ENCODE measurements at regions not wholly inside any gene's neighbourhood (a gene's known extent, or its start where the extent isn't known, plus 50 kb on each side); places are given as distances from the start of the nearest gene placed in this dataset.
"Not testable (repeated sequence)": the region's sequence is repeated elsewhere in the genome, so short reads cannot be mapped to it uniquely, and the experiment has no call there.

- Histone ChIP-seq H3K27me3 (ENCODE audit: insufficient read depth, poor library complexity, severe bottlenecking) (no peaks in the 10 kb centered on the region), H3K27ac (replicated peaks) (no peak overlapping the region), H3K4me3 (replicated peaks; ENCODE audit: insufficient read depth, low read length) (no peak overlapping the region)
- no peak for TF ChIP-seq REST (IDR thresholded peaks at IDR 0.05; ENCODE audit: insufficient replicate concordance, low read depth)
- no peak for TF ChIP-seq CTCF (IDR thresholded peaks at IDR 0.05; ENCODE audit: insufficient read depth, low read length)
- no peak for TF ChIP-seq POLR2AphosphoS5 (IDR thresholded peaks at IDR 0.05; ENCODE audit: low read depth)
- no peak for TF ChIP-seq GABPA (IDR thresholded peaks at IDR 0.05; ENCODE audit: low read depth)
- no peak for TF ChIP-seq SPI1 (IDR thresholded peaks at IDR 0.05; ENCODE audit: borderline replicate concordance, low read depth)
- no peak for DNase-seq (ENCODE audit: low read depth in 1 of 2, low spot score in 1 of 2)
These were observed 218.7 kb downstream of the FOXD4L6 start for GRCh38 chr9:40909821-40910220.

- H3K27me3 ChIP-seq (ENCODE audit: insufficient read depth, poor library complexity, severe bottlenecking); H3K27ac ChIP-seq (replicated peaks); DNase-seq (ENCODE audit: low read depth in 1 of 2, low spot score in 1 of 2); H3K4me3 ChIP-seq (replicated peaks; ENCODE audit: insufficient read depth, low read length): not testable (repeated sequence)
These were observed 219.4 kb downstream of the FOXD4L6 start for GRCh38 chr9:40909111-40909510.

- Histone ChIP-seq H3K4me3 (replicated peaks; ENCODE audit: insufficient read depth, low read length) (no peak overlapping the region), H3K27ac (replicated peaks) (no peak overlapping the region), H3K27me3 (ENCODE audit: insufficient read depth, poor library complexity, severe bottlenecking) (no peaks in the 10 kb centered on the region)
- no peak for DNase-seq (ENCODE audit: low read depth in 1 of 2, low spot score in 1 of 2)
- TF ChIP-seq CTCF (IDR thresholded peaks at IDR 0.05; ENCODE audit: insufficient read depth, low read length), result no peak
- TF ChIP-seq REST (IDR thresholded peaks at IDR 0.05; ENCODE audit: insufficient replicate concordance, low read depth), result no peak
- TF ChIP-seq GABPA (IDR thresholded peaks at IDR 0.05; ENCODE audit: low read depth), result no peak
- no peak for TF ChIP-seq POLR2AphosphoS5 (IDR thresholded peaks at IDR 0.05; ENCODE audit: low read depth)
- TF ChIP-seq SPI1 (IDR thresholded peaks at IDR 0.05; ENCODE audit: borderline replicate concordance, low read depth), result no peak
These were observed 220.5 kb downstream of the FOXD4L6 start for GRCh38 chr9:40907657-40908624.

- H3K4me3 ChIP-seq (replicated peaks; ENCODE audit: insufficient read depth, low read length); DNase-seq (ENCODE audit: low read depth in 1 of 2, low spot score in 1 of 2); H3K27me3 ChIP-seq (ENCODE audit: insufficient read depth, poor library complexity, severe bottlenecking); H3K27ac ChIP-seq (replicated peaks): not testable (repeated sequence)
These were observed 221.6 kb downstream of the FOXD4L6 start for GRCh38 chr9:40906879-40907278.

- not testable (repeated sequence) for H3K27ac ChIP-seq (replicated peaks); H3K27me3 ChIP-seq (ENCODE audit: insufficient read depth, poor library complexity, severe bottlenecking); H3K4me3 ChIP-seq (replicated peaks; ENCODE audit: insufficient read depth, low read length); DNase-seq (ENCODE audit: low read depth in 1 of 2, low spot score in 1 of 2)
These were observed 236.2 kb downstream of the FOXD4L6 start for GRCh38 chr9:40892315-40892714.

GRCh38 chr9:40885858-40886257 is 242.6 kb downstream of the FOXD4L6 start:
- H3K27me3 ChIP-seq (ENCODE audit: insufficient read depth, poor library complexity, severe bottlenecking); DNase-seq (ENCODE audit: low read depth in 1 of 2, low spot score in 1 of 2); H3K27ac ChIP-seq (replicated peaks); H3K4me3 ChIP-seq (replicated peaks; ENCODE audit: insufficient read depth, low read length): not testable (repeated sequence)

GRCh38 chr9:40884902-40885490 is 243.5 kb downstream of the FOXD4L6 start:
- not testable (repeated sequence) for H3K27me3 ChIP-seq (ENCODE audit: insufficient read depth, poor library complexity, severe bottlenecking); H3K27ac ChIP-seq (replicated peaks); H3K4me3 ChIP-seq (replicated peaks; ENCODE audit: insufficient read depth, low read length); DNase-seq (ENCODE audit: low read depth in 1 of 2, low spot score in 1 of 2)
